Activated gamma-delta T cell treated with anti-CD3 and anti-CD28 coated beads, Interleukin-2, amount 50 U/mL, for 16 hours (primary cell): ENCODE measurements at regions not wholly inside any gene's neighbourhood (a gene's known extent, or its start where the extent isn't known, plus 50 kb on each side); places are given as distances from the start of the nearest gene placed in this dataset.

Experiments used
- DNase-seq: peaks from one replicate; pipeline ENCODE4 v3.0.0-alpha.2; 2020; ENCODE audit warnings: low read depth

- DNase-seq, result no peak
Observed at GRCh38 chr13:22505489-22505888, 675.3 kb upstream of the SGCG start.

GRCh38 chr13:22506096-22506691, 674.6 kb upstream of the SGCG start:
- DNase-seq, result no peak

GRCh38 chr13:22517544-22517943, 663.2 kb upstream of the SGCG start:
- no peak for DNase-seq

- DNase-seq, result no peak
Observed at GRCh38 chr13:22536851-22537250, 643.9 kb upstream of the SGCG start.

- DNase-seq, result no peak
Observed at GRCh38 chr13:22538400-22538799, 642.4 kb upstream of the SGCG start.

GRCh38 chr13:22549126-22549525, 631.7 kb upstream of the SGCG start:
- DNase-seq, result no peak

- no peak for DNase-seq
Observed at GRCh38 chr13:22561581-22561980, 619.2 kb upstream of the SGCG start.

- DNase-seq, result no peak
Observed at GRCh38 chr13:22562116-22562515, 618.7 kb upstream of the SGCG start.

- DNase-seq, result no peak
Observed at GRCh38 chr13:22563272-22563671, 617.5 kb upstream of the SGCG start.

GRCh38 chr13:22569811-22570210, 611.0 kb upstream of the SGCG start:
- DNase-seq, result no peak

- DNase-seq, result no peak
Observed at GRCh38 chr13:22589880-22590279, 590.9 kb upstream of the SGCG start.

GRCh38 chr13:22592515-22592914, 588.3 kb upstream of the SGCG start:
- no peak for DNase-seq

- no peak for DNase-seq
Observed at GRCh38 chr13:22594041-22594440, 586.7 kb upstream of the SGCG start.

- no peak for DNase-seq
Observed at GRCh38 chr13:22596171-22596863, 584.5 kb upstream of the SGCG start.

GRCh38 chr13:22599156-22599555, 581.6 kb upstream of the SGCG start:
- DNase-seq, result no peak

- no peak for DNase-seq
Observed at GRCh38 chr13:22618002-22618401, 562.8 kb upstream of the SGCG start.

GRCh38 chr13:22625691-22626090, 555.1 kb upstream of the SGCG start:
- DNase-seq, result no peak

GRCh38 chr13:22629374-22629773, 551.4 kb upstream of the SGCG start:
- DNase-seq, result no peak

- DNase-seq, result no peak
Observed at GRCh38 chr13:22642088-22642487, 538.7 kb upstream of the SGCG start.

- DNase-seq, result no peak
Observed at GRCh38 chr13:22644941-22645340, 535.8 kb upstream of the SGCG start.

- DNase-seq, result no peak
Observed at GRCh38 chr13:22647156-22647850, 533.5 kb upstream of the SGCG start.

- DNase-seq, result no peak
Observed at GRCh38 chr13:22648320-22648801, 532.4 kb upstream of the SGCG start.

- no peak for DNase-seq
Observed at GRCh38 chr13:22652796-22653195, 528.0 kb upstream of the SGCG start.
